K562 (cell line): ENCODE measurements at regions not wholly inside any gene's neighbourhood (a gene's known extent, or its start where the extent isn't known, plus 50 kb on each side); places are given as distances from the start of the nearest gene placed in this dataset.

ENCODE experiments used
- ATAC-seq: fragments of 200-7000 bp; cut with Tn5 transposase; 3 replicates; pipeline ENCODE4 v1.9.1; 2020; ENCODE audit warnings: moderate library complexity
- BruUV-seq: library from RNA; stranded (reverse); fragments of 400-500 nt; replicated peaks from 2 replicates; lab custom pipeline; 2021; lab: Mats Ljungman, UMichigan
- CTCF ChIA-PET: fragments of 300-600 bp; formaldehyde crosslinking; extraction: SDS; loops from one replicate; lab custom pipeline; 2021; ENCODE audit warnings: low intra/inter-chr PET ratio; lab: Yijun Ruan, JAX
- POLR2A ChIA-PET: fragments of 300-600, 350-650 bp; sonication (Branson Sonifier 250); formaldehyde crosslinking; extraction: SDS; loops from one replicate; lab custom pipeline; 2021; ENCODE audit warnings: antibody characterized with exemption, inconsistent platforms; lab: Yijun Ruan, JAX
- DNase-seq, 4 experiments: peaks; one replicate each; pipeline versions ENCODE4 v3.0.0 to v3.0.0-alpha.2; 2011 to 2018; ENCODE audit warnings: low spot score in 3 of 4, mixed read lengths in 3 of 4; ENCODE audit errors: extremely low read depth in 1 of 4
- FAIRE-seq: peaks from 2 replicates; lab custom pipeline; 2011; peaks lifted over from hg19 to GRCh38; lab: Jason Lieb, UNC
- H2AFZ ChIP-seq: 2 replicates; pipeline ENCODE4 v1.6.0; 2011; ENCODE audit warnings: low read depth, low read length, control low read depth, inconsistent platforms
- H3K27ac ChIP-seq: fragments of 200-600 bp; 3 replicates; pipeline ENCODE4 v1.8.0; 2011; ENCODE audit warnings: low read depth, mild to moderate bottlenecking, control low read depth, inconsistent platforms, low read length, moderate library complexity, mixed read lengths; ENCODE audit errors: extremely low read depth
- H3K27me3 ChIP-seq, 2 experiments: fragments of 300-600 bp in 1 of 2; 2 replicates in 1 of 2; 3 replicates in 1 of 2; pipeline versions ENCODE4 v1.6.0 to v1.8.0; 2011; ENCODE audit warnings: inconsistent platforms in 2 of 2, low read length in 2 of 2, mild to moderate bottlenecking in 1 of 2, mixed read lengths in 1 of 2, moderate library complexity in 1 of 2; ENCODE audit not compliant: control insufficient read depth in 2 of 2, insufficient read depth in 2 of 2
- H3K36me3 ChIP-seq: fragments of 300-600 bp; 3 replicates; pipeline ENCODE4 v1.8.0; 2011; ENCODE audit warnings: mild to moderate bottlenecking, low read length, inconsistent platforms; ENCODE audit not compliant: control insufficient read depth, insufficient read depth
- H3K4me1 ChIP-seq, 2 experiments: fragments of 200-600 bp in 1 of 2; replicated peaks in 1 of 2; 2 replicates in 1 of 2; 3 replicates in 1 of 2; pipeline versions ENCODE4 v1.5.1 to v1.8.0; 2011; ENCODE audit warnings: inconsistent platforms in 2 of 2, low read length in 2 of 2, mild to moderate bottlenecking in 1 of 2, mixed read lengths in 1 of 2, moderate library complexity in 1 of 2; ENCODE audit not compliant: control insufficient read depth in 2 of 2, insufficient read depth in 2 of 2
- H3K4me2 ChIP-seq: 2 replicates; pipeline ENCODE4 v1.6.1; 2011; ENCODE audit warnings: low read length, control low read depth, inconsistent platforms, mixed read lengths; ENCODE audit not compliant: insufficient read depth
- H3K4me3 ChIP-seq: fragments of 200-600 bp; sonication (generic), shearing (Covaris generic); 2 replicates; pipeline ENCODE4 v1.5.1; 2016; ENCODE audit warnings: control low read depth, inconsistent platforms
- H3K79me2 ChIP-seq: fragments of 200-600 bp; 3 replicates; pipeline ENCODE4 v1.8.0; 2011; ENCODE audit warnings: low read length, inconsistent platforms; ENCODE audit not compliant: control insufficient read depth, insufficient read depth
- H3K9ac ChIP-seq, 2 experiments: 2 replicates each; pipeline versions ENCODE4 v1.6.0 to v1.6.1; 2011; ENCODE audit warnings: low read depth in 2 of 2, low read length in 2 of 2, control low read depth in 1 of 2, inconsistent platforms in 1 of 2, mild to moderate bottlenecking in 1 of 2, mixed read lengths in 1 of 2; ENCODE audit not compliant: insufficient read depth in 1 of 2
- H3K9me1 ChIP-seq: one replicate; pipeline ENCODE4 v1.6.0; 2011; ENCODE audit warnings: inconsistent platforms, mild to moderate bottlenecking, low read length, moderate library complexity; ENCODE audit not compliant: control insufficient read depth, insufficient read depth
- H3K9me3 ChIP-seq: replicated peaks from 2 replicates; pipeline ENCODE4 v1.5.1; 2011; ENCODE audit warnings: low read depth, low read length, inconsistent platforms; ENCODE audit not compliant: control insufficient read depth, insufficient read depth
- H4K20me1 ChIP-seq: replicated peaks from 2 replicates; pipeline ENCODE4 v1.6.1; 2011; ENCODE audit warnings: low read length, inconsistent platforms, mixed read lengths; ENCODE audit not compliant: control insufficient read depth, insufficient read depth
- HOXB6 ChIP-seq: fragments of 250-450 bp; sonication (Bioruptor Pico); IDR thresholded peaks from 2 replicates; pipeline ENCODE4 v1.5.1; 2022; ENCODE audit warnings: mild to moderate bottlenecking, borderline replicate concordance
- MEF2A ChIP-seq: IDR thresholded peaks from 2 replicates; pipeline ENCODE4 v1.6.1; 2011; ENCODE audit warnings: low read depth, mild to moderate bottlenecking, low read length, moderate library complexity; ENCODE audit not compliant: control insufficient read depth
- POLR2B ChIP-seq: fragments of 450-650 bp; IDR thresholded peaks from 2 replicates; pipeline ENCODE4 v1.6.1; 2018; ENCODE audit warnings: low read depth; ENCODE audit not compliant: partially characterized antibody
- ZBTB1 ChIP-seq: sonication (generic); formaldehyde crosslinking; IDR thresholded peaks from 2 replicates; pipeline ENCODE4 v1.8.1; 2023; ENCODE audit warnings: missing genetic modification reagents, low read depth, mild to moderate bottlenecking, borderline replicate concordance
- ZFP30 ChIP-seq: fragments of 250-450 bp; sonication (Bioruptor Pico); IDR thresholded peaks from 2 replicates; pipeline ENCODE4 v1.8.0; 2022; ENCODE audit warnings: moderate library complexity, mild to moderate bottlenecking, inconsistent platforms, borderline replicate concordance
- WGBS: fragments of 100-300 bp; shearing (Covaris generic); methylation state at CpG from one replicate; pipeline ENCODE4 v1.1.6; 2016; ENCODE audit warnings: low coverage, mixed read lengths; ENCODE audit not compliant: insufficient coverage; ENCODE audit errors: missing lambda C conversion rate; 5-methylcytosine and 5-hydroxymethylcytosine counted together
- in situ Hi-C: fragments of 300-500 bp; cut with MboI; formaldehyde crosslinking; loops from 4 replicates; pipeline ENCODE4 v1.15.0; 2018; ENCODE audit warnings: inconsistent platforms, mixed read lengths
- intact Hi-C: fragments of 100-400 bp; cut with micrococcal nuclease; formaldehyde crosslinking; loops from 2 replicates; pipeline ENCODE4 v1.14.2; 2022
- TF ChIP-seq, protein P1 (sequence below): IDR thresholded peaks from 3 replicates; pipeline ENCODE4 v1.6.1; 2011; ENCODE audit warnings: borderline replicate concordance, mild to moderate bottlenecking, moderate library complexity; ENCODE audit not compliant: insufficient read length; ENCODE audit errors: extremely low read depth
- TF ChIP-seq, protein P2 (sequence below), 2 experiments: fragments of 450-650 bp; IDR thresholded peaks; 2 replicates each; pipeline ENCODE4 v1.6.1; 2016; ENCODE audit warnings: mild to moderate bottlenecking in 2 of 2, borderline replicate concordance in 1 of 2, low read depth in 1 of 2, moderate library complexity in 1 of 2

DNA sequence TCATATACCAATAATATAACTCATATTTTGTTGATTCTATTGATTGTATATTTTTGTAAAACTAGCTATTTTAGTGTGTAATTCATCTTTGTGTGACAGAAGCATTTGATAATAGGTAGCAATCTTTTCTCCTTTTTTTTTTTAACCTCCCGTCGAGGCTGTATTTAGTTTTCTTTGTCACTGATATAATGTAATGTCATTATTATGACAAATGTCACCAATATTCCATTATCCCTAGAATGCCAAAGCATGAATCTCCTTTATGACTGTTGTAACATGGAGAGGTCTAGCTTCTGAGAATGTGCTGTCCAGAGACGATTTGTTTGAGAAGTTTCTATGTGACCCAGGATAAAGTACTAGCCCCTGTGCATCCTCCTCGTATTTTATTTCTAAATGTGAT, 639.0 kb upstream of the ATXN7L3B start:
- no peaks in the 10 kb centered on the region for H3K9me3 ChIP-seq
- POLR2A ChIA-PET = no interaction called here
- no peak overlapping the region for H3K4me2 ChIP-seq
- ATAC-seq = no peak
- H3K9me1 ChIP-seq = no peaks in the 10 kb centered on the region
- CTCF ChIA-PET = no interaction called here
- H2AFZ ChIP-seq = no peak overlapping the region
- in situ Hi-C loops (no loop called here), intact Hi-C loops (no loop called here)
- BruUV-seq = no TSS peak
- H3K36me3 ChIP-seq = no peaks in the 10 kb centered on the region
- no peak for FAIRE-seq
- no peak overlapping the region for H3K9ac ChIP-seq
- H3K79me2 ChIP-seq = no peaks in the 10 kb centered on the region
- no peaks in the 10 kb centered on the region for H4K20me1 ChIP-seq
- H3K4me3 ChIP-seq = no peak overlapping the region
- H3K27ac ChIP-seq = no peak overlapping the region
- H3K4me1 ChIP-seq = no peaks in the 10 kb centered on the region
- no peaks in the 10 kb centered on the region for H3K27me3 ChIP-seq
- DNase-seq = no peak
- 10% methylated on average over 4 of the region's 4 CpGs for WGBS
- no peak for TF ChIP-seq MEF2A
- TF ChIP-seq, protein P1, sequence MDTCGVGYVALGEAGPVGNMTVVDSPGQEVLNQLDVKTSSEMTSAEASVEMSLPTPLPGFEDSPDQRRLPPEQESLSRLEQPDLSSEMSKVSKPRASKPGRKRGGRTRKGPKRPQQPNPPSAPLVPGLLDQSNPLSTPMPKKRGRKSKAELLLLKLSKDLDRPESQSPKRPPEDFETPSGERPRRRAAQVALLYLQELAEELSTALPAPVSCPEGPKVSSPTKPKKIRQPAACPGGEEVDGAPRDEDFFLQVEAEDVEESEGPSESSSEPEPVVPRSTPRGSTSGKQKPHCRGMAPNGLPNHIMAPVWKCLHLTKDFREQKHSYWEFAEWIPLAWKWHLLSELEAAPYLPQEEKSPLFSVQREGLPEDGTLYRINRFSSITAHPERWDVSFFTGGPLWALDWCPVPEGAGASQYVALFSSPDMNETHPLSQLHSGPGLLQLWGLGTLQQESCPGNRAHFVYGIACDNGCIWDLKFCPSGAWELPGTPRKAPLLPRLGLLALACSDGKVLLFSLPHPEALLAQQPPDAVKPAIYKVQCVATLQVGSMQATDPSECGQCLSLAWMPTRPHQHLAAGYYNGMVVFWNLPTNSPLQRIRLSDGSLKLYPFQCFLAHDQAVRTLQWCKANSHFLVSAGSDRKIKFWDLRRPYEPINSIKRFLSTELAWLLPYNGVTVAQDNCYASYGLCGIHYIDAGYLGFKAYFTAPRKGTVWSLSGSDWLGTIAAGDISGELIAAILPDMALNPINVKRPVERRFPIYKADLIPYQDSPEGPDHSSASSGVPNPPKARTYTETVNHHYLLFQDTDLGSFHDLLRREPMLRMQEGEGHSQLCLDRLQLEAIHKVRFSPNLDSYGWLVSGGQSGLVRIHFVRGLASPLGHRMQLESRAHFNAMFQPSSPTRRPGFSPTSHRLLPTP = no peak
- TF ChIP-seq ZBTB1 = no peak
- TF ChIP-seq ZFP30 (CRISPR knock-in tag) = no peak
- no peak for TF ChIP-seq POLR2B
- TF ChIP-seq HOXB6 = no peak
- TF ChIP-seq, protein P2, sequence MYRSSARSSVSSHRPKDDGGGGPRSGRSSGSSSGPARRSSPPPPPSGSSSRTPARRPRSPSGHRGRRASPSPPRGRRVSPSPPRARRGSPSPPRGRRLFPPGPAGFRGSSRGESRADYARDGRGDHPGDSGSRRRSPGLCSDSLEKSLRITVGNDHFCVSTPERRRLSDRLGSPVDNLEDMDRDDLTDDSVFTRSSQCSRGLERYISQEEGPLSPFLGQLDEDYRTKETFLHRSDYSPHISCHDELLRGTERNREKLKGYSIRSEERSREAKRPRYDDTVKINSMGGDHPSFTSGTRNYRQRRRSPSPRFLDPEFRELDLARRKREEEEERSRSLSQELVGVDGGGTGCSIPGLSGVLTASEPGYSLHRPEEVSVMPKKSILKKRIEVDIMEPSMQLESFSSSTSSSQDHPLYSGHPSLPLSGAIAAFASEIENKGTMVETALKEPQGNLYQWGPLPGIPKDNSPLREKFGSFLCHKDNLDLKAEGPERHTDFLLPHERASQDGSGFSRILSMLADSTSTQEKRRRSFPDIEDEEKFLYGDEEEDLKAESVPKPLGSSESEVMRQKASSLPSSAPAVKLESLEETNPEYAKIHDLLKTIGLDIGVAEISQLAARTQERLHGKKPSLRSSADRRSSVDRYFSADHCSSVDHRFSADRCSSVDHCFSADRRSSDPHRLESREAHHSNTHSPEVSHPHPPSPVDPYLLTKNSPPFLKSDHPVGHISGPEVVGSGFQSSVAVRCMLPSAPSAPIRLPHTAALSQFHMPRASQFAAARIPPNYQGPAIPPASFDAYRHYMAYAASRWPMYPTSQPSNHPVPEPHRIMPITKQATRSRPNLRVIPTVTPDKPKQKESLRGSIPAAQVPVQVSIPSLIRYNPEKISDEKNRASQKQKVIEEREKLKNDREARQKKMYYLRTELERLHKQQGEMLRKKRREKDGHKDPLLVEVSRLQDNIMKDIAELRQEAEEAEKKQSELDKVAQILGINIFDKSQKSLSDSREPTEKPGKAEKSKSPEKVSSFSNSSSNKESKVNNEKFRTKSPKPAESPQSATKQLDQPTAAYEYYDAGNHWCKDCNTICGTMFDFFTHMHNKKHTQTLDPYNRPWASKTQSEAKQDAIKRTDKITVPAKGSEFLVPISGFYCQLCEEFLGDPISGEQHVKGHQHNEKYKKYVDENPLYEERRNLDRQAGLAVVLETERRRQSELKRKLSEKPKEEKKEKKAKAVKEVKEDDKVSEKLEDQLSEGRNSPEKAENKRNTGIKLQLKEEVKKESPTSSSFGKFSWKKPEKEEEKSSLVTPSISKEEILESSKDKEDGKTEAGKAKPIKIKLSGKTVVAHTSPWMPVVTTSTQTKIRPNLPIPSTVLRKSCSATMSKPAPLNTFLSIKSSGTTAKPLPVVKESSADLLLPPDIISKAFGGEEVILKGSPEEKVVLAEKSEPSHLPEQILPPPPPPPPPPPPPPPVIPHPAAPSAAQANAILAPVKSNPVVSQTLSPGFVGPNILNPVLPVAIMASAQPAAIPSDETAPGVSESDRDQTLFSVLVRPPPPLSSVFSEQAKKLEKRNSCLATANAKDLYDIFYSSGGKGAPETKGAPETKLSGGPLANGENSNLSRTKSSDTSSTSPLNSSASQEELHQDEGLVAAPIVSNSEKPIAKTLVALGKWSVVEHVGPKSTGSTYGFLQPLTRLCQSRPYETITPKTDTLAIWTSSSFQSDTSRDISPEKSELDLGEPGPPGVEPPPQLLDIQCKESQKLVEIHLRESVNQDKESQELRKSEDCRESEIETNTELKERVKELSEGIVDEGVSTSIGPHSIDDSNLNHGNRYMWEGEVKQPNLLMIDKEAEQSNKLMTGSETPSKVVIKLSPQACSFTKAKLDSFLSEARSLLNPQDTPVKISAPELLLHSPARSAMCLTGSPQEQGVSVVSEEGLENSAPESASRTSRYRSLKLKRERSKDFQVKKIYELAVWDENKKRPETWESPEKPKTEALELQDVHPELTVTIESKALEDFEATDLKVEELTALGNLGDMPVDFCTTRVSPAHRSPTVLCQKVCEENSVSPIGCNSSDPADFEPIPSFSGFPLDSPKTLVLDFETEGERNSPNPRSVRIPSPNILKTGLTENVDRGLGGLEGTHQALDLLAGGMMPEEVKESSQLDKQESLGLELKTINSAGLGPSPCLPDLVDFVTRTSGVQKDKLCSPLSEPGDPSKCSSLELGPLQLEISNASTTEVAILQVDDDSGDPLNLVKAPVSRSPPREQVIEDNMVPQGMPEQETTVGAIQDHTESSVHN (IDR thresholded peaks at IDR 0.05; ENCODE audit: borderline replicate concordance in 1 of 2, low read depth in 1 of 2) = no peak
